GM19452 (cell line): ENCODE measurements at regions not wholly inside any gene's neighbourhood (a gene's known extent, or its start where the extent isn't known, plus 50 kb on each side); places are given as distances from the start of the nearest gene placed in this dataset.

Source experiments
- ATAC-seq: cut with Tn5 transposase; IDR thresholded peaks from one replicate; pipeline ENCODE4 v1.9.1; 2021; ENCODE audit not compliant: unreplicated experiment

DNA sequence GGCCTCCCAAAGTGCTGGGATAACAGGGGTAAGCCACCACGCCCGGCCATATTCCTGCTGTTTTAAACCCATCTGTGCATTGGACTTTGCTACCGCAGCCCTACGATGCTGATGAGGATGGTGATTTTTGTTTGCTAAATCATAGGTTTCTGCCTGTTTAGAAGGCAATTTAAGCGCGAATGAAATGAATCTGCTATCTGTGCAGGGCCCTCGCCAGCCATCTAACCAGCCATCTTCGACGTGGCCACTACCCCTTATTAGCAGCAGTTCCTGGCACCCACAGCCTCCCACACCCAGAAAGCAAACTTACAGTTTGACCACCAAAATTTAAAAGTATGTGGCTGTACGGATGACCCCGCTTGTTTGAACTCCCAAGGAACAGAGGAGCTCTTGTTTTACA, 178.5 kb downstream of the SHOX start:
- ATAC-seq = no peak

DNA sequence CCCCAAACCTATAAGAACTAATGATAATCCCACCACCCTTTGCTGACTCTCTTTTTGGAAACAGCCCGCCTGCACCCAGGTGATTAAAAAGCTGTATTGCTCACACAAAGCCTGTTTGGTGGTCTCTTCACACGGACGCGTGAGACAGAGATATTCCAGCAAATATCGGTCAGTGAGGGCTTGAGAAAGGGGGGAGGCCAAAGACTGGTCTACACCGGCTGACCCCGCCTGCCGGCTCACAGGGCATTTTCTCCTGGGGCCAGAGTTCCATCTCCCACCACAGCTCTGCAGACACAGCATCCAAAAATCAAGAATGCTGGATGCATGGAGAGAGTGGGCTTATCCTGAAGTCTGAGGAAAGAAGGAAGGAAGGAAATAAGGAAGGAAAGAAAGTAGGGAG, 176.0 kb downstream of the SHOX start:
- no peak for ATAC-seq

DNA sequence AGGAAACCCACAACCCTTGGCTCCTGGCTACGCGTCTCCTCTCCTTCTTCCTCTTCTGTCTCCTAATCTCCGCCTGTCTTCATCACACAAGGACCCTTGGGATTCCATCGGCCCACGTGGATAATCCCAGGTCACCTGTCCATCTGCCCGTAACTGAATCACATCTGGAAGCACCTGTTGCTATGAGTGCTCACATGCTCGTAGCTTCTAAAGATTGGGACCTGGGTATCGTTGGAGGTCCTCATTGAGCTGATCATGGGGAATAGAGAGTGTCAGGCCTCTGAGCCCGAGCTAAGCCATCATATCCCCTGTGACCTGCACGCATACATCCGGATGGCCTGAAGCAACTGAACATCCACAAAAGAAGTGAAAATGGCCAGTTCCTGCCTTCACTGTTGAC, 175.4 kb downstream of the SHOX start:
- ATAC-seq = no peak

DNA sequence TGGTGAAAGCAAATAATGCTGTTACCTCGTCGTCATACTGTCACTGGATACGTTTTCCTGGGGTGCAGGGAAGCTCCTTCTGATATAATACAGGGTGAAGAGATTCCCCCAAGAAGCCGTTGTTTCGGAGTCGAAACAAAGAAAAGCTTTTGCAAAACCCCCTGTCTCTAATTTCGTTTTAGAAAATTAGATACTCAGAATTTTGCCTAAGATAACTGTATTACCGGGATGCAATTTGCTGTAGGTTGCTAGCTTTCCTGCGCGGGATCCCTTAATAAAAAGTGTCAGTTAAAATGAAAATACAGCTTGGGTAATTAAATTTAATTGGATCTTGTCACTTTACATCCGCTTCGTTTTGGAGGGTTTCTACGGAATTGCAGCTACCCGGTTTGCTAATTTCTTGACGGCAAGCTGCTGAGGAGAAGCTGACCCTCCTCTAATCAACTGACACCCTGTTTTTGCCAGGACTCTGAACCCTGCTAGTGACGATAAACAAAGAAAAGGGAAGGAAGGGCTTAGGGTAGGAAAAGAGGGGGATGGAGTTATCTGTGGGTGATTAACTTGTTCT, 174.6 kb downstream of the SHOX start:
- no peak for ATAC-seq

DNA sequence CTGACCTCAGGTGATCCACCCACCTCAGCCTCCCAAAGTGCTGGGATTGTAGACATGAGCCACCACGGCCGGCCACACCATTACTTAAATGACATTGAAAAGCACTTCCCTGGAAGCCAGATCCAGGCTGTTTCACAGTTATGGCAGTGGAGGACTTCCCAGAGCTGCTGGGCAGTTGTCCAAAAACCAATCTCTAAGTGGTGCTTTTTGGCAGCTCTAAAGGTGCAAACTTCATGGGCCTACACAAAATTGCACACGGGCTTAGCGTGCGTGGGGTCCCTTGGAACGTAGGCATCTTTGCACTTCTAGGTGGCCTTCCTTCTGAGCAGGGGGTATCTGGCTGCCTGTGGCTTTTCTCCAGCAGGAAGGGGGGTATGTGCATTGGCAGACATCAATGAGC, 172.3 kb downstream of the SHOX start:
- ATAC-seq = no peak

DNA sequence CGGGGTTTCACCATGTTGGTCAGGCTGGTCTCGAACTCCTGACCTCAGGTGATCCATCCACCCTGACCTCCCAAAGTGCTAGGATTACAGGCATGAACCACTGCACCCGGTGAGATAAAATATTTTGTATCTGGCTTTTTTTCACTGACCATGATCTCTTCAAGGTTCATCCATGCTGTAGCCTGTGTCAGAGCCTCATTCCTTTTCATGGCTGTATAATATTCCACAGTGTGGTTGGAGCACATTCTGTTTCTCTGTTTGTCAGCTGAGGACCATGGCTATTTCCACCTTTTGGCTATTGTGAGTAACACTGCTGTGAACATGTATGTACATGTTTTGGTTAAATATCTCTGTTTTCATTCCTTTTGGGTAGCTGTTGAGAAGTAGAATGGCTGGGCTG, 169.2 kb downstream of the SHOX start:
- no peak for ATAC-seq

DNA sequence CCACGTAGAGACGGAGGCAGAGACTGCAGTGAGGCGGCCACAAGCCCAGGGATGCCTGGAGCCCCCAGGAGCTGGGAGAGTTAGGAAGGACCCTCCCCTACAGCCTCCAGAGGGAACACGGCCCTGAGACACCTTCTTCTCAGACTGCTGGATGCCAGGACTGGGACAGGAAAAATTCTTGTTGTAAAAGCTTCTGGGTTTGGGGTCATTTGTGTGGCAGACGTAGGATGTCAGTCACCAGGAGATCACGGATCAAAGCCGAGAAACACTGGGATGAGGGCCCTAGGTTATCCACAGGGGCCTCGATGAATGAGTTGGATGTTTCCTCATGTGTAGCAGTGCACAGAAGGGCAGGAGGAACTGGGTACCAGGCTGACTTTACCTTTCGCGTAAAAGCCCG, 163.7 kb downstream of the SHOX start:
- no peak for ATAC-seq

DNA sequence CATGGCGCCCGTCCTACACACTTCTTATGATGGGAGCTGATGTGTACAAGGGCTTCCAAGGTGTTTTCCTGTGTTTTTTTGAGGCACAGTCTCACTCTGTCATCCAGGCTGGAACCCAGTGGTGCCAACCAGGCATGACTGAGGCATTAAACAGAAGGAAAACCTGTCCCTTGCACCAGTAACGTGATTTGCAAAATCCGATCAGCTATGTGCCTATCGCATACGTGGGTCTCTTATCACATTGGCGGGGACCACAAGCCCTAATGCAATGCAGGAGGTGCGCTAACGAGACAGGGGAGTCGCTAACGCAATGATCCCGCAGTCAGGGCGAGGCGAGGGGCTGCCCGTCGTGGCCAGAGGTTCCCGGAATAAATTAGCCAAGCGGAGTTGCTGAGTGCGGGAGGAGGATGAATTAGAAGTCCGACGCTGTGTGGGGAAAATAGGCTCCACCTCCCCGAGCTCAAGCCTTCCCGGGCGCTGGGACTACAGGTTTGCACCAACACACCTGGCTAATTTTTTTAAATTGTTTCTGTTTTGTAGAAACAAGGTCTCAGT, 162.7 kb downstream of the SHOX start:
- ATAC-seq = no peak

DNA sequence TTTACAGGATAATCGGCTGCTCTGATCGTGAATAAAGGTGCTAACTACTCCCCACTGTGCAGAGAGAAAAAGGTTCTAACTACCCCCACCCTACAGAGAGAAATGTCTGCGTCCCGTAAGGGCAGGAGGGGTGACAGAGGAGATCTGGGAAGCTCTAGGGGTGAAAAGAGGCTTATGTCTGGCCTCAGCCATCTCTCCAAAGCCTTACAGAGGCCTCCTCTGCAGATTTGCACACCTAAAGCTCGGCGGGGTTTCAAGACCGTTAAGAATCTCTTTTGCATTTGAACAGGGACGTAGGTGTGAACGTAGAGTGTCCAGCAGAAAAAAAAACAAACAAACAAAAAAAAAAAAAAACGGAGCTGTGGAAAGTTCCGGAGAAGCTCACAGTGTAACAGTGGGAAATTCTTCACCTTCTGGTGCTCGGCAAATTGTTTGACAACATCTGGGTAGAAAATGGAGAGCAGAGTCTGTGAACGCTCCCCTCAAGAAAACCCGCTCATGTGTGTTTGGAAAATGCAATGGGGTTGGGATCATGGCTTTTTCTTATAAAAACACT, 161.0 kb downstream of the SHOX start:
- ATAC-seq = no peak

DNA sequence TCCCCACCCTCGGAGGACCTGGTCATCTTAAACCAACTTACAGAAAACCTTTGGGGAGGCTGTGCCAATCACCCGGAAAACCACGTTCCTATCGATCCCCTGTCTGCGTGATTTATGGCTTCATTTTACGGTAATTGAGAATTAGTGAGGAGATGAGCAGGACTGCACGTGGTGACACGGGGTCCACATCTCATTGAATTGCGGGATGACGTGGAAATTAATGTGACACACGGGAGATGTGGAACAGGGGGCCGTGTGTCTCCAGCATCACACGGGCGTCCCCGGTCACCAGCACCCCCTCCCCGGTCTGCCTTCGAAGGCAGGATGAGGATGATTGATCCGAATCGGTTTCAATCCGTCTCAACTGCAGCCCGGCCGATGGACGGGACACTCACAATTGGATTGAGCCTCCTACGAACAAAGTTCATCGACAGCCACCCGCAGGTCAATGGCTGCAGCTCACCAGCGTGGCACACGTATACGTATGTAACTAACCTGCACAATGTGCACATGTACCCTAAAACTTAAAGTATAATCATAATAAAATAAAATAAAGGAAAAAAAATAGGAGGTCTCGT, 160.3 kb downstream of the SHOX start:
- no peak for ATAC-seq

DNA sequence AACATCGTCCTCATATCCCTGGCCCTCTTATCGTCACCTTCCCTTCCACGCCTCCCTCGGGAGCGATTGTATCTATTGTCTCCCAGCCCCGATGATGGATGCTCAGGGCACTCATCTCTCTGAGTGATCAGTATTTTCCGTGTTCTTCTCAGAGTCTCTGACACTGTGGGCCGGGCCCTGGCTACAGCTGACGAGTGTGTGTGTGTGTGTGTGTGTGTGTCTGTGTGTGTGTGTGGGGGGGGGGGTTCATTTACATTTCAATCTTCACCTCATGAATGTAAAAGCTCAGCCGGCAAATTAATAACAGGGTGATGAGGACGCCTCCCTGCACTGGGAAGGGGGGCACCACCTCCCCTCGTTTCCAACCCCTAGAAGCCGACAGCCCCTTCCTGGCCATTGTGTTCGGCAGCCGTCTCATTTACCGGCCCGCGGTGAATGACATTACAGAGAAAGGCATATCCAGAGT, 159.5 kb downstream of the SHOX start:
- ATAC-seq = no peak

DNA sequence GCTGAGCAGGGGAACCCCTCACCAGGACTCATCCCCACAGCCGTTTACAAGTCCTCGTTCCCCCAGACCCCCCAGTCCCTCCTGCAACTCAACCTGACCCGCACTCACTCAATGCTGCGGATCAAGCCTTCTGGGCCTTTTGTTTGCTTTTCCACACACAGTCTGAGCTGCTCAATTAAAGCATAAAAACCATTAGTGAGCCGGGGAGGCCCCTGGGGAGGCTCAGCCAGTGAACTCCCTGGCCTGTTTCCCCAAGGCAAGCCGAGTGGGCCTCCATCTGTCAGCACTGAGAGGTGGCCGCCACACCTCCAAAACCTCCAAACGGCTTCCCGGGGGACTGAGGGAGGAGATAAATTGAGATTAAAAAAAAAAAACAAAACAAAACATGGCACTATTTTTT, 158.5 kb downstream of the SHOX start:
- ATAC-seq = no peak

DNA sequence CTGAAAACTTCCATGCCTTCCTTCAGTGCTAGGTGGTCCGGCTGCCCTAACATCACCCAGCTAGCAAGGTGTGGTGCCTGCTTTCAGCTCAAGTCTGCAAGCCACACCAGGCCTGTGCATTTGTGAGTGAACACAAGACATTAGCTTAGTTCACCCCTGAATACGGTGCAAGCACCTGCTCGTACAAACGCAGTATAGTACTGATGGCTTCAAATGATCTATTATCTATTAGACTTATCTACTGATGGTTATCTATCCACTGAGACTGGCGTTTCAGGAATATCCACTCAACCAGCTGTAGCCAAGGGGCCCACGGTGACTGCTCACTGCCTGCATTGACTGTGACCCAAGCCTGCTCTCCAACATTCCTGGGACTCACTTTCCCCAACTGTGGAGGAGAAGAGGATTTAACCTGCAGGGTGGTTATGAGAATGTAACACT, 155.9 kb downstream of the SHOX start:
- ATAC-seq = no peak

DNA sequence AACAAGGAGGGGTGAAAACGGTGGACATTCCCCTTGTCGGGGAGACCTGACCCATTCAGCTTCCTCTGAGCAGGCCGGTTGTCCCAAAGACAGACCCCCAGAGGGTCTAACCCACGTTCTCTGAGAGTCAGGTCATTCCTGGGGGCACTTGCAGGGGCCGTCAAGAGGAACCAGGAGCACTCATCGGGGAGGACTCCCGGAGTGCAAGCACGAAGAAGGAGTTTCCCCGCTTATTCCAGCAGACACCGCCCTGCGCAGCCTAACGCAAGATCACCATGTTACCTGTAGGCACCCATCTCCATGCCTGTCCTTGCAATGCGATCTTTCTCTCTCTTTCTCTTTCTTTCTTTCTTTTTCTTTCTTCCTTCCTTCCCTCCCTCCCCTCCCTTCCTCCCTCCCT, 154.2 kb downstream of the SHOX start:
- ATAC-seq = no peak

DNA sequence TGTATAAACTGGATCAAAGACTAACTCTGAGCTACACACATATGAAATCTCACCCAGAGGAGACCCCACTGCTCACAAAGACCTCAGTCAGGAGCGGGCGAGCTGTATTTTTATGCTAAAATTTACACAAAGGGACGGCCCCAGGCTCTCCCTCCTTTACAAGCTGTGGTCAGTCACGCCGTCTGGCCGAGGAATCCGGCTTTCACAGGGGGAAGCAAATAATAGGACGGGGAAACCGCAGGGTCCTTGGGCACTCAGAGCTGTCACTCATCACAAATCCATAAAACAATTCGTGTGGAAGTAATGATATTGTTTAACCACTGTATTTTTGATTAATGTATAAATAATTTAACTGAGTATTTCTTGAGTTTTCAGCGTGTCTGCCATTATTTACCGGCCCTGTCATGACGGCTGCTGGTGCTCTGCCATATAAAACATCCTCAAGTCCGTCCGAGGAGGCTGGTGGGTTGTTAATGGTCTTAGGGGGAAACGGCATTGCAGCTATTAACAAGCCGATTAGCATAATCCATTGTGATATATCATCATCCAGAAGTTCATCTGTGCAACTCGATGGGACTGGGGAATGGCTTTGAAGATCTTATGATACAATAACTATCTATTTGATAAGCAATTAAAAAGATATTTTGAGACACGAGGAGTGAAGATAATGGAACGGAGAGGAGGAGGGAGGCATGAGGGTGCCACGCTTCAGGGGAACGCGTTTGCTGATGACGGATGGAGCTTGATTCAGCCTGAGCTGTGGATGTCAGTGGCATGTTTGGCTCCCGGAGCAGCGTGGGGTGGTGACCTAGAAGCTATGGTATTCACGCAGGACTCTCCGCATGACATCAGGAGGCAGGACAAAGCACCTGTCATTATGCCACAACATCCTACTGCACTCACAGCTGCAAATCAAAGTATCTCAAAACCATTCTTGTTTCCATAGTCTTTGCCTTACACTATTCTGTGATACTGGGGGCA, 150.9 kb downstream of the SHOX start:
- ATAC-seq = no peak

DNA sequence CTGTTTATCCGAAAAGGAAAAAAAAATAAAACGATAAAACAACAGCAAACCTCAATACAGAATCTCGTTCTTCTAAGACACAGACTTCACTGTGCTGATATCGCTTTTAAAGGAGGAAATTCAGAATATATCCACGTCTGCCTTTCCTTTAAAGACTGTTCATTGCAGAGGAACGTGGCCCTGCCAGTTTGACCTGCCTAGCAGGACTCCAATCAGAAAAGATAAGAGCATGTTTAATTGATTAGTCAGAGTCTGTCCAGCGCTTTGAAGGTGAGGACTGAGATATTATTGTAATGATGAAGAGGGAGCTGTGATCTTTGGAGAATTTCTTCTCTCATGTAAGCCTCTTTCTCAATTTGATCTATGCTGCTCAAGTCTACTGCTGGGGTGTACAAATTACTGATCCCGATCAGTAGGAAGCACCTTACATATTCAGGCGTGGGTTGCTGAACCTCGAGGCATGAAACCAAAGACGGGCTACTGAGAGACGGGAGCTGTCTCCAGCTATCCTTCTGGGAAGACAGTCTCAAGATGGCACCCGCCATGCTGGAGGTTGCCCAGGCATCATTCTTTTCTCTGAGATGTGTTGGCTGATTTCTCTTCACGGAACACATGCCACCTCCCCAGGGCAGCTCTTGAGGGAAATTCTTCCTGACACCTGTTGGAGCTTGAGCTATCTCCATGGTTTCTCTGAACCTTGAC, 146.1 kb downstream of the SHOX start:
- no peak for ATAC-seq

DNA sequence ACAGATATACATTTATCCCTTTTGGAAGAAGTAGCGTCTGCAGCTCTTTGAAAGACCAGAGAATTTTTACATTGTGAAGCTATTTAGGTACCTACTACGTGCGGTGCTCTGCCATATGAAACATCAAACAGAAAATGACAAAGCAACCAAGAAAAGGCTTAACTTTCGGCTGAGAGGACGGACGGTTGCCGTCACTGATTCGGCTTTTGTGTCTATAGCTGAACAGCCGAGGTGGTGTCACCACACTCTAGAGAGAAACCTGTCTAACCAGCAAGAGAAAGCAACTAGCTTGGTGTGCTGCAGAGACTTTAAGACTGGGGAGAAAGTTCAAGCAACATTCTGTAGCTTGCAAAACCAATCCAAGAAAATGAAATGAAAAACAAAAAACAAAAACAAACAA, 145.5 kb downstream of the SHOX start:
- ATAC-seq = no peak

DNA sequence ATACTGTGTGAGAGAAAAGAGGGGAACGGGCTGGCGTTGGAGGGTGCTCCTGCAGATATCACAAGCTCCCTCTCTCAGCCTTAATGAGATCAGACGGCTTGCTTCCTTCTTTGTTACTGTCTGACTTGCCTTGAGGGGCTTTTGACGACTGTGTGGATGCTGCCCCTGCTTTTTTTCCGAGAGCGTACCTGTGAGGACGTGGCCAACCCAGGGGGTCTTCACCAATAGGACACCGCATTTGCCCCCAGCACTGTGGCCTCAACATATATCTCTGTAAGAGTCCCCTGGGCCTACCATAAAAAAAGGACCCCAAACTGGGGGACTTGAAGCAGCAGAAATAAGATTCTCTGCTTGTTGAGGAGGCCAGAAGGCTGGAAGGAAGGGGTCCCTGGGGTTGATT, 143.9 kb downstream of the SHOX start:
- ATAC-seq = no peak

DNA sequence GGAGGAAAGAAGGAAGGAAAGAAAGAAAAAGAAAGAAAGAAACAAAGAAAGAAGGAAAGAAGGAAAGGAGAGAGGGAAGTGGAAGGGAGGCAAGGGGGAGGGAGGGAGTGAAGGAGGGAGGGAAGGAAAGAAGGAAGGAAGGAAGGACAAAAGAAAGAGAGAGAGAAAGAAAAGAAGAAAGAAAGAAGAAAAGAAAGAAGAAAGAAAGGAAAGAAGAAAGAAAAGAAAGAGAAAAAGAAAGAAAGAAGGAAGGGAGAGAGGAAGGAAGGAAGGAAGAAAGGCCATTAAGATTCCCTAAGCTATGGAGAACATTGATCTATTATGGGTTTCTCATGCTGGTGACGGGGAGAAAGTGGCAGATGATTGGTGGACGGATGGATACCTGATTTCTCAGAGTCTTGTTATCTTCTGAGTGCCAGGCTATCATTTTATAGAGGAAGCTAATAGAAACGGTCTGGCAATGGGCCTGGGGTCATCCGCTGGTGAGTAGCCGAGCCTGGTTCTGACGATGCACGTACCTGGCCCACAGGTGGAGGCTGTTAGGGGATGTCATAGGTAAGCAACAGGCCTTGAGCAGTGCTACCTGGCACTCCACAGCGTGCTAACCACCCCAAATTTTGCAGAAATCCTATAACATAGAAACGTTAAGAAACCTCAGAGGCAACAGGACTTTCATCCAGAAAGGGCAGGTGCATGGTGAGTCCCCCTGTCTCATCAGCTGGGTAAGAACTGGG, 142.9 kb downstream of the SHOX start:
- no peak for ATAC-seq

DNA sequence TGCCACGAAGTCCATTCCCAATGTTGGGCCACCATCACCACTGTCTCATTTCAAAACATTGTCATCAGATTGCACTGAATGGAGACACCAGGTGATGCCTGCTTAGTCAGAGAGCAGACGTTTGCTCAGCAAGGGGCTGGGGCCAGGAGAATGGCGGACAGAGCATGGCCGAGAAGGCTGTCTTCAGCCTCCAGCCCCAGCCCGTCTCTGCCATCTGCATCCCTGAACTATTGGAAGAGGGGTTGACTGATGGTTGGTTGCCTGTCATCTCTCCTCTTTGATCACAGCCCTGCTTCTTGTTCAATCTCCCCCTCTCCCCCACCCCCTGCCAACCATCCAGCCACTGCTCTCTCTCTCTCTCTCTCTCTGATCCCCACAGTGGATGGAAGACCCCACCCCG, 140.9 kb downstream of the SHOX start:
- no peak for ATAC-seq
